K562 (cell line): ENCODE measurements at regions not wholly inside any gene's neighbourhood (a gene's known extent, or its start where the extent isn't known, plus 50 kb on each side); places are given as distances from the start of the nearest gene placed in this dataset.

ENCODE experiments used
- ATAC-seq: fragments of 200-7000 bp; cut with Tn5 transposase; 3 replicates; pipeline ENCODE4 v1.9.1; 2020; ENCODE audit warnings: moderate library complexity
- BruUV-seq: library from RNA; stranded (reverse); fragments of 400-500 nt; replicated peaks from 2 replicates; lab custom pipeline; 2021; lab: Mats Ljungman, UMichigan
- CTCF ChIA-PET: fragments of 300-600 bp; formaldehyde crosslinking; extraction: SDS; loops from one replicate; lab custom pipeline; 2021; ENCODE audit warnings: low intra/inter-chr PET ratio; lab: Yijun Ruan, JAX
- POLR2A ChIA-PET: fragments of 300-600, 350-650 bp; sonication (Branson Sonifier 250); formaldehyde crosslinking; extraction: SDS; loops from one replicate; lab custom pipeline; 2021; ENCODE audit warnings: antibody characterized with exemption, inconsistent platforms; lab: Yijun Ruan, JAX
- DNase-seq, 4 experiments: peaks; one replicate each; pipeline versions ENCODE4 v3.0.0 to v3.0.0-alpha.2; 2011 to 2018; ENCODE audit warnings: low spot score in 3 of 4, mixed read lengths in 3 of 4; ENCODE audit errors: extremely low read depth in 1 of 4
- FAIRE-seq: peaks from 2 replicates; lab custom pipeline; 2011; peaks lifted over from hg19 to GRCh38; lab: Jason Lieb, UNC
- H2AFZ ChIP-seq: 2 replicates; pipeline ENCODE4 v1.6.0; 2011; ENCODE audit warnings: low read depth, low read length, control low read depth, inconsistent platforms
- H3K27ac ChIP-seq: fragments of 200-600 bp; 3 replicates; pipeline ENCODE4 v1.8.0; 2011; ENCODE audit warnings: low read depth, mild to moderate bottlenecking, control low read depth, inconsistent platforms, low read length, moderate library complexity, mixed read lengths; ENCODE audit errors: extremely low read depth
- H3K27me3 ChIP-seq, 2 experiments: fragments of 300-600 bp in 1 of 2; 2 replicates in 1 of 2; 3 replicates in 1 of 2; pipeline versions ENCODE4 v1.6.0 to v1.8.0; 2011; ENCODE audit warnings: inconsistent platforms in 2 of 2, low read length in 2 of 2, mild to moderate bottlenecking in 1 of 2, mixed read lengths in 1 of 2, moderate library complexity in 1 of 2; ENCODE audit not compliant: control insufficient read depth in 2 of 2, insufficient read depth in 2 of 2
- H3K36me3 ChIP-seq: fragments of 300-600 bp; 3 replicates; pipeline ENCODE4 v1.8.0; 2011; ENCODE audit warnings: mild to moderate bottlenecking, low read length, inconsistent platforms; ENCODE audit not compliant: control insufficient read depth, insufficient read depth
- H3K4me1 ChIP-seq, 2 experiments: fragments of 200-600 bp in 1 of 2; replicated peaks in 1 of 2; 2 replicates in 1 of 2; 3 replicates in 1 of 2; pipeline versions ENCODE4 v1.5.1 to v1.8.0; 2011; ENCODE audit warnings: inconsistent platforms in 2 of 2, low read length in 2 of 2, mild to moderate bottlenecking in 1 of 2, mixed read lengths in 1 of 2, moderate library complexity in 1 of 2; ENCODE audit not compliant: control insufficient read depth in 2 of 2, insufficient read depth in 2 of 2
- H3K4me2 ChIP-seq: 2 replicates; pipeline ENCODE4 v1.6.1; 2011; ENCODE audit warnings: low read length, control low read depth, inconsistent platforms, mixed read lengths; ENCODE audit not compliant: insufficient read depth
- H3K4me3 ChIP-seq: fragments of 200-600 bp; sonication (generic), shearing (Covaris generic); 2 replicates; pipeline ENCODE4 v1.5.1; 2016; ENCODE audit warnings: control low read depth, inconsistent platforms
- H3K79me2 ChIP-seq: fragments of 200-600 bp; 3 replicates; pipeline ENCODE4 v1.8.0; 2011; ENCODE audit warnings: low read length, inconsistent platforms; ENCODE audit not compliant: control insufficient read depth, insufficient read depth
- H3K9ac ChIP-seq, 2 experiments: 2 replicates each; pipeline versions ENCODE4 v1.6.0 to v1.6.1; 2011; ENCODE audit warnings: low read depth in 2 of 2, low read length in 2 of 2, control low read depth in 1 of 2, inconsistent platforms in 1 of 2, mild to moderate bottlenecking in 1 of 2, mixed read lengths in 1 of 2; ENCODE audit not compliant: insufficient read depth in 1 of 2
- H3K9me1 ChIP-seq: one replicate; pipeline ENCODE4 v1.6.0; 2011; ENCODE audit warnings: inconsistent platforms, mild to moderate bottlenecking, low read length, moderate library complexity; ENCODE audit not compliant: control insufficient read depth, insufficient read depth
- H3K9me3 ChIP-seq: replicated peaks from 2 replicates; pipeline ENCODE4 v1.5.1; 2011; ENCODE audit warnings: low read depth, low read length, inconsistent platforms; ENCODE audit not compliant: control insufficient read depth, insufficient read depth
- H4K20me1 ChIP-seq: replicated peaks from 2 replicates; pipeline ENCODE4 v1.6.1; 2011; ENCODE audit warnings: low read length, inconsistent platforms, mixed read lengths; ENCODE audit not compliant: control insufficient read depth, insufficient read depth
- CTCF ChIP-seq, 3 experiments: IDR thresholded peaks in 2 of 3; conservative IDR thresholded peaks in 1 of 3; 2 replicates each; pipeline ENCODE4 v1.5.1; 2011 to 2012; ENCODE audit warnings: low read length in 3 of 3, mild to moderate bottlenecking in 3 of 3, control low read depth in 2 of 3, improper control_type of control experiment in 1 of 3, inconsistent platforms in 1 of 3, low read depth in 1 of 3, mixed read lengths in 1 of 3, moderate library complexity in 1 of 3; ENCODE audit not compliant: insufficient read depth in 2 of 3
- IRF9 ChIP-seq: fragments of 450-650 bp; IDR thresholded peaks from 2 replicates; pipeline ENCODE4 v1.6.1; 2016; ENCODE audit warnings: missing biosample characterization, missing genetic modification characterization
- STAT5A ChIP-seq: IDR thresholded peaks from 2 replicates; pipeline ENCODE4 v1.6.1; 2012; ENCODE audit warnings: low read length, inconsistent platforms, borderline replicate concordance
- ZBTB17 ChIP-seq: fragments of 450-650 bp; formaldehyde crosslinking; IDR thresholded peaks from 2 replicates; pipeline ENCODE4 v1.4.0; 2020; ENCODE audit warnings: mild to moderate bottlenecking
- ZNF41 ChIP-seq: fragments of 250-450 bp; sonication (Bioruptor Pico); conservative IDR thresholded peaks from 2 replicates; pipeline ENCODE4 v1.4.0; 2020; ENCODE audit warnings: mild to moderate bottlenecking
- in situ Hi-C: fragments of 300-500 bp; cut with MboI; formaldehyde crosslinking; loops from 4 replicates; pipeline ENCODE4 v1.15.0; 2018; ENCODE audit warnings: inconsistent platforms, mixed read lengths
- intact Hi-C: fragments of 100-400 bp; cut with micrococcal nuclease; formaldehyde crosslinking; loops from 2 replicates; pipeline ENCODE4 v1.14.2; 2022

- TF ChIP-seq ZNF41 (CRISPR knock-in tag), result no peak
- TF ChIP-seq IRF9 (tag), result no peak
- no peak for TF ChIP-seq CTCF (IDR thresholded peaks at IDR 0.05 in 2 of 3, conservative IDR thresholded peaks at IDR 0.05 in 1 of 3; ENCODE audit: insufficient read depth in 2 of 3, low read depth in 1 of 3, low read length in 3 of 3)
- TF ChIP-seq STAT5A, result no peak
- TF ChIP-seq, all 486 proteins: peak for 0
Measured at GRCh38 chr2:180158961-180159360, 151.9 kb upstream of the CWC22 start (continued).

GRCh38 chr2:180156651-180157050 lies 149.6 kb upstream of the CWC22 start:
- Histone ChIP-seq H3K36me3 (no peaks in the 10 kb centered on the region), H3K79me2 (no peaks in the 10 kb centered on the region), H3K9ac (no peak overlapping the region), H4K20me1 (no peaks in the 10 kb centered on the region), H3K4me2 (no peak overlapping the region), H3K4me3 (no peak overlapping the region), H2AFZ (no peak overlapping the region), H3K27me3 (no peaks in the 10 kb centered on the region), H3K9me1 (no peaks in the 10 kb centered on the region), H3K27ac (no peak overlapping the region), H3K9me3 (no peaks in the 10 kb centered on the region), H3K4me1 (no peaks in the 10 kb centered on the region)
- no peak for FAIRE-seq
- BruUV-seq, result no TSS peak
- ATAC-seq, result no peak
- TF ChIP-seq ZBTB17 (CRISPR knock-in tag), result no peak
- no peak for DNase-seq
- in situ Hi-C loops, result no loop called here
- ChIA-PET CTCF (no interaction called here), POLR2A (no interaction called here)
- intact Hi-C loops, result no loop called here
